Trophoblast cell (in vitro differentiated cells and primary cell): ENCODE measurements at regions not wholly inside any gene's neighbourhood (a gene's known extent, or its start where the extent isn't known, plus 50 kb on each side); places are given as distances from the start of the nearest gene placed in this dataset.
A peak's percentile ranks its signal among the peaks of the same experiment; 100 is the strongest.

ENCODE experiments used
- DNase-seq, 2 donors: peaks; one replicate each; pipeline ENCODE4 v3.0.0-alpha.2; 2016
- H2AFZ ChIP-seq: 2 replicates; pipeline ENCODE4 v1.6.1; 2013; ENCODE audit warnings: low read length, moderate library complexity, mild to moderate bottlenecking; ENCODE audit not compliant: insufficient read depth, poor library complexity
- H2AK5ac ChIP-seq: 2 replicates; pipeline ENCODE4 v1.6.1; 2013; ENCODE audit warnings: mild to moderate bottlenecking, low read length
- H2BK120ac ChIP-seq: 2 replicates; pipeline ENCODE4 v1.6.1; 2013; ENCODE audit warnings: low read length, mild to moderate bottlenecking, moderate library complexity; ENCODE audit not compliant: insufficient read depth, poor library complexity
- H2BK12ac ChIP-seq: 2 replicates; pipeline ENCODE4 v1.6.1; 2013; ENCODE audit warnings: mild to moderate bottlenecking, low read length, moderate library complexity
- H2BK5ac ChIP-seq: 2 replicates; pipeline ENCODE4 v1.6.1; 2013; ENCODE audit warnings: low read length, low read depth, moderate library complexity, mild to moderate bottlenecking; ENCODE audit not compliant: poor library complexity
- H3K14ac ChIP-seq: 2 replicates; pipeline ENCODE4 v1.6.1; 2013; ENCODE audit warnings: mild to moderate bottlenecking, low read length
- H3K18ac ChIP-seq: 2 replicates; pipeline ENCODE4 v1.6.1; 2013; ENCODE audit warnings: mild to moderate bottlenecking, low read length
- H3K23ac ChIP-seq: 2 replicates; pipeline ENCODE4 v1.6.1; 2013; ENCODE audit warnings: low read length
- H3K27ac ChIP-seq: 2 replicates; pipeline ENCODE4 v1.5.1; 2013; ENCODE audit warnings: low read depth, mild to moderate bottlenecking, inconsistent platforms, low read length, moderate library complexity
- H3K27me3 ChIP-seq: 2 replicates; pipeline ENCODE4 v1.6.1; 2013; ENCODE audit warnings: inconsistent platforms, mild to moderate bottlenecking, low read length, moderate library complexity; ENCODE audit not compliant: insufficient read depth
- H3K36me3 ChIP-seq, 2 experiments: 1 replicate in 1 of 2; 2 replicates in 1 of 2; pipeline ENCODE4 v1.6.1; 2013; ENCODE audit warnings: low read length in 2 of 2, mild to moderate bottlenecking in 2 of 2, moderate library complexity in 1 of 2; ENCODE audit not compliant: insufficient read depth in 2 of 2, control insufficient read depth in 1 of 2
- H3K4ac ChIP-seq: 2 replicates; pipeline ENCODE4 v1.6.1; 2013; ENCODE audit warnings: low read depth, mild to moderate bottlenecking, low read length, moderate library complexity
- H3K4me1 ChIP-seq, 2 experiments: 1 replicate in 1 of 2; 2 replicates in 1 of 2; pipeline ENCODE4 v1.6.1; 2013; ENCODE audit warnings: low read length in 2 of 2, mild to moderate bottlenecking in 2 of 2, moderate library complexity in 1 of 2; ENCODE audit not compliant: insufficient read depth in 2 of 2, control insufficient read depth in 1 of 2
- H3K4me2 ChIP-seq: 2 replicates; pipeline ENCODE4 v1.6.1; 2013; ENCODE audit warnings: inconsistent platforms, mild to moderate bottlenecking, low read length, moderate library complexity
- H3K4me3 ChIP-seq: 2 replicates; pipeline ENCODE4 v1.5.1; 2013; ENCODE audit warnings: mild to moderate bottlenecking, low read depth, low read length, inconsistent platforms
- H3K79me1 ChIP-seq: one replicate; pipeline ENCODE4 v1.6.1; 2013; ENCODE audit warnings: low read length
- H3K79me2 ChIP-seq: 2 replicates; pipeline ENCODE4 v1.6.1; 2013; ENCODE audit warnings: low read length, mild to moderate bottlenecking; ENCODE audit not compliant: control insufficient read depth, insufficient read depth, poor library complexity
- H3K9ac ChIP-seq: 2 replicates; pipeline ENCODE4 v1.6.1; 2013; ENCODE audit warnings: mild to moderate bottlenecking, low read length
- H3K9me3 ChIP-seq: 2 replicates; pipeline ENCODE4 v1.6.1; 2013; ENCODE audit warnings: low read depth, mild to moderate bottlenecking, control low read depth, inconsistent platforms, low read length; ENCODE audit not compliant: insufficient read depth
- H4K12ac ChIP-seq: 2 replicates; pipeline ENCODE4 v1.6.1; 2013; ENCODE audit warnings: low read depth, mild to moderate bottlenecking, low read length, moderate library complexity
- H4K8ac ChIP-seq: 2 replicates; pipeline ENCODE4 v1.6.1; 2013; ENCODE audit warnings: low read depth, mild to moderate bottlenecking, low read length, moderate library complexity
- H4K91ac ChIP-seq: one replicate; pipeline ENCODE4 v1.6.1; 2013; ENCODE audit warnings: low read depth, mild to moderate bottlenecking, low read length, moderate library complexity
- WGBS: extraction: QIAGEN DNeasy Blood & Tissue Kit; methylation state at CpG from one replicate; pipeline ENCODE4 v1.1.7; 2013; ENCODE audit warnings: missing lambda C conversion rate; ENCODE audit not compliant: insufficient read length, insufficient coverage; ENCODE audit errors: extremely low coverage; 5-methylcytosine and 5-hydroxymethylcytosine counted together

DNA sequence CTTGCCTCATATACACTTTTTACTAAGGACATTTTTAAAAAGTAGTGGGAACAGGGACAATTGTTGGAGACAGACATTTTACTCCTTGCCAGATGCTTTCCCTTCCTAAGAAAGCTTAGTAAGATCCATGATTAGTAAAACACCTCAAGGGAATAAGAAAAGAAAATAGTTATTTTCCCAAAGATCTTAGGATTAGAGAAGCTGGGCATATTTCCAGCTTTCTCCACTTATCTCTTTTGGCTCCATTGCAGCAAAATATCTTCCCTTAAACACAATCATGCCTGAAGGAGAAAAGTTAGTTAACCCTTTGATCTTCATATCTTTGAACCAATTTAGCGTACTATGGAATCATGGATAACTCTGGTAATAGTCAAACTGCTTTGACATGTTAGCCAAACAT is 257.9 kb downstream of the PCDH18 start:
- H3K4me1 ChIP-seq, result no peaks in the 10 kb centered on the region
- H3K27me3 ChIP-seq, result no peaks in the 10 kb centered on the region
- no peak for DNase-seq
- H3K79me2 ChIP-seq, result no peaks in the 10 kb centered on the region
- WGBS, result no CpG with 5 or more reads among the region's 1 CpG
- no peak overlapping the region for H2AK5ac ChIP-seq
- no peaks in the 10 kb centered on the region for H3K36me3 ChIP-seq
- no peak overlapping the region for H3K23ac ChIP-seq
- H3K4me2 ChIP-seq, result no peak overlapping the region
- no peak overlapping the region for H2AFZ ChIP-seq
- no peak overlapping the region for H2BK120ac ChIP-seq
- H3K9me3 ChIP-seq, result no peaks in the 10 kb centered on the region
- no peak overlapping the region for H3K4ac ChIP-seq
- H3K14ac ChIP-seq, result no peak overlapping the region
- H3K18ac ChIP-seq, result no peak overlapping the region
- no peak overlapping the region for H4K12ac ChIP-seq
- no peak overlapping the region for H3K27ac ChIP-seq
- no peak overlapping the region for H4K8ac ChIP-seq
- H3K79me1 ChIP-seq, result no peaks in the 10 kb centered on the region
- no peak overlapping the region for H2BK12ac ChIP-seq
- H4K91ac ChIP-seq, result no peak overlapping the region
- no peak overlapping the region for H3K4me3 ChIP-seq
- H2BK5ac ChIP-seq, result no peak overlapping the region
- no peak overlapping the region for H3K9ac ChIP-seq

DNA sequence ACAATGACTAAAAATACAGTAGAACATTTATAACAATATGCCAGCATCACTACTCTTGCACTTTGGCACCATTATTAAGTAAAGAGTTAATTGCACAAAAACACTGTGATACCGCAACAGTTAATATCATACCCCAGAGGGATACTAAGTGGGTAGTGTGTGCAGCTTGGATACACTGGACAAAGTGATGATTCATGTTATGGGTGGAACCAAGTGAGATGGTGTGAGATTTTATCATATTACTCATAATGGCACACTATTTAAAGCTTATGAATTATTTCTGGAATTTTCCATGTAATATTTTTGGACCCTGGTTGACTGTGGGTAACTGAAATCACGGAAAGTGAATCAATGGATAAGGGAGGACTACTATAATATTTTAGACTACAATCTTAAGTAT is 265.3 kb downstream of the PCDH18 start:
- Histone ChIP-seq H2AFZ (no peak overlapping the region), H2BK5ac (no peak overlapping the region), H2AK5ac (no peak overlapping the region), H4K12ac (no peak overlapping the region), H3K4me3 (no peak overlapping the region), H4K8ac (no peak overlapping the region), H3K4me2 (no peak overlapping the region), H3K23ac (no peak overlapping the region), H3K9ac (no peak overlapping the region), H3K79me1 (no peaks in the 10 kb centered on the region), H3K4ac (no peak overlapping the region), H3K14ac (no peak overlapping the region), H3K27ac (no peak overlapping the region), H3K79me2 (no peaks in the 10 kb centered on the region), H3K4me1 (no peaks in the 10 kb centered on the region), H4K91ac (no peak overlapping the region), H3K18ac (no peak overlapping the region), H3K9me3 (no peaks in the 10 kb centered on the region), H2BK12ac (no peak overlapping the region), H3K36me3 (no peaks in the 10 kb centered on the region), H2BK120ac (no peak overlapping the region), H3K27me3 (no peaks in the 10 kb centered on the region)
- WGBS, result no CpG with 5 or more reads among the region's 2 CpGs
- DNase-seq, result peak in 1 of 2 donors; percentile 39

DNA sequence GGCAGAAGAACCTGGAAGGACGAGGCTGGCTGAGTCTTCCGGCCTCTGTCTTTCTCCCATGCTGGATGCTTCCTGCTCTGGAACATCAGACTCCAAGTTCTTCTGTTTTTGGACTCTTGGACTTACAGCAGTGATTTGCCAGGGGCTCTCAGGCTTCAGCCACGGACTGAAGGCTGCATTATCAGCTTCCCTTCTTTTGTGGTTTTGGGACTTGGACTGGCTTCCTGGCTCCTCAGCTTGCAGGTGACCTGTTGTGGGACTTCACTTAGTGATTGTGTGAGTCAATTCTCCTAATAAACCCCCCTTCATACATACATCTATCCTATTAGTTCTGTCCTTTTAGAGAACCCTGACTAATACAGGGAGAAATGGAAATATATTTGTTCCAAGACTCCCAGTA is 265.8 kb downstream of the PCDH18 start:
- Histone ChIP-seq H3K79me2 (no peaks in the 10 kb centered on the region), H2AK5ac (no peak overlapping the region), H3K18ac (no peak overlapping the region), H3K9me3 (no peaks in the 10 kb centered on the region), H3K4me1 (no peaks in the 10 kb centered on the region), H2BK12ac (no peak overlapping the region), H3K4me3 (no peak overlapping the region), H3K4me2 (no peak overlapping the region), H2AFZ (no peak overlapping the region), H3K9ac (no peak overlapping the region), H4K12ac (no peak overlapping the region), H3K27me3 (no peaks in the 10 kb centered on the region), H4K91ac (no peak overlapping the region), H3K14ac (no peak overlapping the region), H3K23ac (no peak overlapping the region), H3K79me1 (no peaks in the 10 kb centered on the region), H2BK120ac (no peak overlapping the region), H2BK5ac (no peak overlapping the region), H3K4ac (no peak overlapping the region), H3K27ac (no peak overlapping the region), H3K36me3 (no peaks in the 10 kb centered on the region), H4K8ac (no peak overlapping the region)
- WGBS, result no CpG with 5 or more reads among the region's 3 CpGs
- DNase-seq, result no peak

DNA sequence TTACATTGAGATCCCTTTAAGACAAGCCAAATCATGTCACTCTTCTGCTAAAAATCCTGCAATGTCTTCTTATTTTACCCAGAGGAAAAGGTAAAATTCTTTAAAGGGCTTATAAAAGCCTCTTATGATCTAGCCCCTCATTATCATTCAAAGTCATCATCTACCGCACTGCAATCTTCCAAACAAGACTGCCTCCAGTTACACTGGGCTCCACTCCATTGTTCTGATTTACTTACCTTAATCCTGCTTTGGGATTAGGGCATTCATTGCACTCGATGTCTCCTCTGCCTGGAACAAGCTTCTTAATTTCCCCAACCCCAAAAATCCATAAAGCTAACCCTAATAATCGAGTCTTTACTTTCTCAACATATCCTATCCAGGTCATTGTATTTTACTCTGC is 269.1 kb downstream of the PCDH18 start:
- no peaks in the 10 kb centered on the region for H3K9me3 ChIP-seq
- no peaks in the 10 kb centered on the region for H3K27me3 ChIP-seq
- H4K12ac ChIP-seq, result no peak overlapping the region
- no peak overlapping the region for H2AFZ ChIP-seq
- H3K23ac ChIP-seq, result no peak overlapping the region
- no peak for DNase-seq
- no peak overlapping the region for H3K14ac ChIP-seq
- no peak overlapping the region for H2BK5ac ChIP-seq
- no peak overlapping the region for H3K27ac ChIP-seq
- no peaks in the 10 kb centered on the region for H3K36me3 ChIP-seq
- H3K79me2 ChIP-seq, result no peaks in the 10 kb centered on the region
- no peak overlapping the region for H3K4me2 ChIP-seq
- H2BK12ac ChIP-seq, result no peak overlapping the region
- no peak overlapping the region for H3K9ac ChIP-seq
- H2AK5ac ChIP-seq, result no peak overlapping the region
- H3K4ac ChIP-seq, result no peak overlapping the region
- no peak overlapping the region for H2BK120ac ChIP-seq
- no peak overlapping the region for H4K91ac ChIP-seq
- H3K79me1 ChIP-seq, result no peaks in the 10 kb centered on the region
- H4K8ac ChIP-seq, result no peak overlapping the region
- H3K18ac ChIP-seq, result no peak overlapping the region
- H3K4me3 ChIP-seq, result no peak overlapping the region
- no CpG with 5 or more reads among the region's 3 CpGs for WGBS
- H3K4me1 ChIP-seq, result no peaks in the 10 kb centered on the region

DNA sequence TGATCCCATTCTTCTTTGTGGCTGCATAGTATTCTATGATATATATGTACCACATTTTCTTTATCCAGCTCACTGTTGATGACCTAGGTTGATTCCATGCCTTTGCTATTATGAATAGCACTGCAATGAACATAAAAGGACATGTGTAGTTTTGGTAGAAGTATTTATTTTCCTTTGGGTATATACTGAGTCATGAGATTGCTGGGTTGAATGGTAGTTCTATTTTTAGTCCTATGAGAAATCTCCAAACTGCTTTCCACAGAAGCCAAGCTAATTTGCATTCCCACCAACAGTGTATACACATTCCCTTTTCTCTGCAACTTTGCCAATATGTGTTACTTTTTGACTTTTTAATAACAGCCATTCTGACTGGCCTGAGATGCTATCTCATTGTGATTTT is 278.3 kb downstream of the PCDH18 start:
- Histone ChIP-seq H2BK5ac (no peak overlapping the region), H3K9ac (no peak overlapping the region), H3K4me2 (no peak overlapping the region), H4K91ac (no peak overlapping the region), H4K12ac (no peak overlapping the region), H3K27me3 (no peaks in the 10 kb centered on the region), H3K79me1 (no peaks in the 10 kb centered on the region), H3K23ac (no peak overlapping the region), H3K79me2 (no peaks in the 10 kb centered on the region), H4K8ac (no peak overlapping the region), H2BK12ac (no peak overlapping the region), H3K36me3 (no peaks in the 10 kb centered on the region), H2AFZ (no peak overlapping the region), H3K4ac (no peak overlapping the region), H3K14ac (no peak overlapping the region), H3K4me3 (no peak overlapping the region), H3K27ac (no peak overlapping the region), H3K4me1 (no peaks in the 10 kb centered on the region), H3K18ac (no peak overlapping the region), H2AK5ac (no peak overlapping the region), H2BK120ac (no peak overlapping the region), H3K9me3 (no peaks in the 10 kb centered on the region)
- no peak for DNase-seq
